HCT116 (cell line): ENCODE measurements at regions not wholly inside any gene's neighbourhood (a gene's known extent, or its start where the extent isn't known, plus 50 kb on each side); places are given as distances from the start of the nearest gene placed in this dataset.

Source experiments
- ATAC-seq: fragments of 200-7000 bp; cut with Tn5 transposase; 2 replicates; pipeline ENCODE4 v1.9.1; 2020; ENCODE audit warnings: mild to moderate bottlenecking, moderate library complexity
- BruUV-seq: library from RNA; stranded (reverse); fragments of 400-500 nt; replicated peaks from 2 replicates; lab custom pipeline; 2021; lab: Mats Ljungman, UMichigan
- CTCF ChIA-PET: fragments of 300-600 bp; sonication (Branson Sonifier 250); formaldehyde crosslinking; loops from one replicate; lab custom pipeline; 2021; ENCODE audit warnings: antibody characterized with exemption; lab: Charles Lee
- POLR2A ChIA-PET: fragments of 300-600, 350-600 bp; sonication (Branson Sonifier 250); formaldehyde crosslinking; loops from one replicate; lab custom pipeline; 2021; ENCODE audit warnings: antibody characterized with exemption; lab: Charles Lee
- RAD21 ChIA-PET, 2 experiments: fragments of 300-600 bp; sonication (Branson Sonifier 250); formaldehyde crosslinking; loops; one replicate each; lab custom pipeline; 2023; ENCODE audit warnings: low total read pairs in 2 of 2; ENCODE audit not compliant: uncharacterized antibody in 2 of 2, unreplicated experiment in 2 of 2, low non-redundant PET in 1 of 2; lab: Charles Lee
- DNase-seq: peaks from one replicate; pipeline ENCODE4 v3.0.0-alpha.2; 2010; ENCODE audit warnings: low read depth, low spot score
- H2AFZ ChIP-seq: fragments of 200-600 bp; shearing (Covaris generic), sonication (generic); 2 replicates; pipeline ENCODE4 v1.6.1; 2017; ENCODE audit warnings: low read depth, mixed run types, mixed read lengths, antibody characterized with exemption, low read length; ENCODE audit not compliant: poor library complexity, severe bottlenecking
- H3K27ac ChIP-seq: 2 replicates; pipeline ENCODE4 v1.5.1; 2012; ENCODE audit warnings: low read depth, low read length
- H3K27me3 ChIP-seq: fragments of 200-600 bp; sonication (generic); 2 replicates; pipeline ENCODE4 v1.6.1; 2016; ENCODE audit warnings: mixed run types, low read length, mixed read lengths; ENCODE audit not compliant: insufficient read depth
- H3K36me3 ChIP-seq, 2 experiments: fragments of 200-500 bp in 1 of 2; fragments of 200-600 bp in 1 of 2; sonication (Bioruptor generic) in 1 of 2; sonication (generic) in 1 of 2; 2 replicates each; pipeline versions ENCODE4 v1.5.1 to v1.6.1; 2014 to 2016; ENCODE audit warnings: low read length in 2 of 2, inconsistent platforms in 1 of 2, mixed read lengths in 1 of 2, mixed run types in 1 of 2; ENCODE audit not compliant: insufficient read depth in 2 of 2, control insufficient read depth in 1 of 2
- H3K4me1 ChIP-seq, 2 experiments: fragments of 200-600 bp in 1 of 2; sonication (generic) in 1 of 2; 2 replicates each; pipeline versions ENCODE4 v1.5.1 to v1.6.1; 2012 to 2017; ENCODE audit warnings: low read length in 2 of 2, inconsistent platforms in 1 of 2, mild to moderate bottlenecking in 1 of 2, mixed read lengths in 1 of 2, mixed run types in 1 of 2, moderate library complexity in 1 of 2; ENCODE audit not compliant: insufficient read depth in 2 of 2, control insufficient read depth in 1 of 2
- H3K4me2 ChIP-seq: fragments of 200-600 bp; sonication (generic); 2 replicates; pipeline ENCODE4 v1.6.1; 2017; ENCODE audit warnings: mixed run types, low read length, mixed read lengths
- H3K4me3 ChIP-seq, 2 experiments: fragments of 200-600 bp in 1 of 2; sonication (generic) in 1 of 2; replicated peaks in 1 of 2; 2 replicates each; pipeline ENCODE4 v1.5.1; 2011 to 2016; ENCODE audit warnings: low read length in 2 of 2, control low read depth in 1 of 2, low read depth in 1 of 2, mild to moderate bottlenecking in 1 of 2, mixed read lengths in 1 of 2, mixed run types in 1 of 2
- H3K79me2 ChIP-seq: fragments of 200-600 bp; sonication (generic); 2 replicates; pipeline ENCODE4 v1.6.1; 2017; ENCODE audit warnings: mild to moderate bottlenecking, mixed run types, low read length, moderate library complexity, mixed read lengths; ENCODE audit not compliant: insufficient read depth
- H3K9ac ChIP-seq: fragments of 200-600 bp; sonication (generic); 2 replicates; pipeline ENCODE4 v1.6.1; 2016; ENCODE audit warnings: low read length, mixed read lengths
- H3K9me2 ChIP-seq: fragments of 200-600 bp; sonication (generic), shearing (Covaris generic); 2 replicates; pipeline ENCODE4 v1.6.1; 2017; ENCODE audit warnings: mixed run types, mild to moderate bottlenecking, moderate library complexity; ENCODE audit not compliant: insufficient read depth
- H3K9me3 ChIP-seq, 2 experiments: fragments of 200-500 bp in 1 of 2; fragments of 200-600 bp in 1 of 2; sonication (Bioruptor generic) in 1 of 2; sonication (generic) in 1 of 2; 2 replicates each; pipeline ENCODE4 v1.6.1; 2014 to 2017; ENCODE audit warnings: low read length in 2 of 2, mixed read lengths in 2 of 2, inconsistent platforms in 1 of 2, low read depth in 1 of 2, mild to moderate bottlenecking in 1 of 2, mixed run types in 1 of 2, moderate library complexity in 1 of 2; ENCODE audit not compliant: control insufficient read depth in 1 of 2, insufficient read depth in 1 of 2
- H4K20me1 ChIP-seq: fragments of 200-600 bp; sonication (generic), shearing (Covaris generic); 2 replicates; pipeline ENCODE4 v1.6.1; 2017; ENCODE audit warnings: mixed run types, mild to moderate bottlenecking, moderate library complexity; ENCODE audit not compliant: insufficient read depth
- CBX3 ChIP-seq: IDR thresholded peaks from 2 replicates; pipeline ENCODE4 v1.6.1; 2012; ENCODE audit warnings: low read depth
- EGR1 ChIP-seq: IDR thresholded peaks from 2 replicates; pipeline ENCODE4 v1.6.1; 2012; ENCODE audit warnings: low read depth
- EZH2phosphoT487 ChIP-seq: fragments of 200-600 bp; IDR thresholded peaks from 2 replicates; pipeline ENCODE4 v1.6.1; 2018; ENCODE audit warnings: antibody characterized with exemption, borderline replicate concordance
- JUND ChIP-seq: IDR thresholded peaks from 2 replicates; pipeline ENCODE4 v1.6.1; 2012
- SIN3A ChIP-seq: IDR thresholded peaks from 2 replicates; pipeline ENCODE4 v1.6.1; 2012; ENCODE audit warnings: low read depth
- SP1 ChIP-seq: IDR thresholded peaks from 2 replicates; pipeline ENCODE4 v1.6.1; 2012; ENCODE audit warnings: low read depth
- ZNF274 ChIP-seq: fragments of 200-500 bp; sonication (Bioruptor generic); IDR thresholded peaks from 2 replicates; pipeline ENCODE4 v1.6.1; 2014; ENCODE audit warnings: mild to moderate bottlenecking, low read depth, low read length, inconsistent platforms
- intact Hi-C: fragments of 100-400 bp; cut with micrococcal nuclease; formaldehyde crosslinking; loops from 2 replicates; pipeline ENCODE4 v1.10.0; 2022
- TF ChIP-seq, protein P1 (sequence below): IDR thresholded peaks from 2 replicates; pipeline ENCODE4 v1.6.1; 2012
- TF ChIP-seq, protein P2 (sequence below): IDR thresholded peaks from 2 replicates; pipeline ENCODE4 v1.6.1; 2011; ENCODE audit warnings: mild to moderate bottlenecking, low read length, moderate library complexity; ENCODE audit not compliant: insufficient replicate concordance; ENCODE audit errors: extremely low read depth

GRCh38 chrX:27884654-27885053 is 76.9 kb downstream of the MAGEB10 start:
- intact Hi-C loops = no loop called here
- Histone ChIP-seq H3K4me3 (no peak overlapping the region), H3K9me3 (no peaks in the 10 kb centered on the region), H3K4me1 (no peaks in the 10 kb centered on the region), H3K27me3 (no peaks in the 10 kb centered on the region), H3K4me2 (no peak overlapping the region), H3K9me2 (no peaks in the 10 kb centered on the region), H4K20me1 (no peaks in the 10 kb centered on the region), H3K79me2 (no peaks in the 10 kb centered on the region), H2AFZ (no peak overlapping the region), H3K36me3 (no peaks in the 10 kb centered on the region), H3K9ac (no peak overlapping the region), H3K27ac (no peak overlapping the region)
- no peak for TF ChIP-seq SP1
- no peak for TF ChIP-seq EGR1
- no peak for TF ChIP-seq CBX3
- TF ChIP-seq, protein P1, sequence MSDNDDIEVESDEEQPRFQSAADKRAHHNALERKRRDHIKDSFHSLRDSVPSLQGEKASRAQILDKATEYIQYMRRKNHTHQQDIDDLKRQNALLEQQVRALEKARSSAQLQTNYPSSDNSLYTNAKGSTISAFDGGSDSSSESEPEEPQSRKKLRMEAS = no peak
- ChIA-PET RAD21 (no interaction called here), CTCF (no interaction called here), POLR2A (no interaction called here)
- BruUV-seq = no TSS peak
- ATAC-seq (no peak), DNase-seq (no peak)

- CTCF ChIA-PET = no interaction called here
- no TSS peak for BruUV-seq
These were observed 75.8 kb downstream of the MAGEB10 start for GRCh38 chrX:27883468-27884092.

More at GRCh38 chrX:27883468-27884092, 75.8 kb downstream of the MAGEB10 start:
- H2AFZ ChIP-seq = no peak overlapping the region
- H3K27ac ChIP-seq = no peak overlapping the region
- intact Hi-C loops = no loop called here
- no peak overlapping the region for H3K4me2 ChIP-seq
- no peaks in the 10 kb centered on the region for H4K20me1 ChIP-seq
- RAD21 ChIA-PET = no interaction called here
- POLR2A ChIA-PET = no interaction called here
- H3K9me3 ChIP-seq = no peaks in the 10 kb centered on the region
- H3K36me3 ChIP-seq = no peaks in the 10 kb centered on the region
- no peak overlapping the region for H3K4me3 ChIP-seq
- no peak overlapping the region for H3K9ac ChIP-seq
- H3K27me3 ChIP-seq = no peaks in the 10 kb centered on the region
- no peaks in the 10 kb centered on the region for H3K79me2 ChIP-seq
- no peaks in the 10 kb centered on the region for H3K9me2 ChIP-seq
- ATAC-seq (no peak), DNase-seq (no peak)
- no peaks in the 10 kb centered on the region for H3K4me1 ChIP-seq
- TF ChIP-seq SIN3A = no peak
- TF ChIP-seq, protein P2, sequence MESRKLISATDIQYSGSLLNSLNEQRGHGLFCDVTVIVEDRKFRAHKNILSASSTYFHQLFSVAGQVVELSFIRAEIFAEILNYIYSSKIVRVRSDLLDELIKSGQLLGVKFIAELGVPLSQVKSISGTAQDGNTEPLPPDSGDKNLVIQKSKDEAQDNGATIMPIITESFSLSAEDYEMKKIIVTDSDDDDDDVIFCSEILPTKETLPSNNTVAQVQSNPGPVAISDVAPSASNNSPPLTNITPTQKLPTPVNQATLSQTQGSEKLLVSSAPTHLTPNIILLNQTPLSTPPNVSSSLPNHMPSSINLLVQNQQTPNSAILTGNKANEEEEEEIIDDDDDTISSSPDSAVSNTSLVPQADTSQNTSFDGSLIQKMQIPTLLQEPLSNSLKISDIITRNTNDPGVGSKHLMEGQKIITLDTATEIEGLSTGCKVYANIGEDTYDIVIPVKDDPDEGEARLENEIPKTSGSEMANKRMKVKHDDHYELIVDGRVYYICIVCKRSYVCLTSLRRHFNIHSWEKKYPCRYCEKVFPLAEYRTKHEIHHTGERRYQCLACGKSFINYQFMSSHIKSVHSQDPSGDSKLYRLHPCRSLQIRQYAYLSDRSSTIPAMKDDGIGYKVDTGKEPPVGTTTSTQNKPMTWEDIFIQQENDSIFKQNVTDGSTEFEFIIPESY = no peak
- no peak for TF ChIP-seq ZNF274
- TF ChIP-seq JUND = no peak
- TF ChIP-seq EZH2phosphoT487 = no peak
